SJSA1 (cell line): ENCODE measurements at regions not wholly inside any gene's neighbourhood (a gene's known extent, or its start where the extent isn't known, plus 50 kb on each side); places are given as distances from the start of the nearest gene placed in this dataset.
"Not testable (repeated sequence)": the region's sequence is repeated elsewhere in the genome, so short reads cannot be mapped to it uniquely, and the experiment has no call there.

ENCODE experiments used
- DNase-seq, 2 experiments: peaks; one replicate each; pipeline ENCODE4 v3.0.0-alpha.2; 2015 to 2020; ENCODE audit warnings: low spot score in 2 of 2, low read depth in 1 of 2
- H3K27ac ChIP-seq: fragments of 250-450 bp; sonication (Bioruptor Pico); 2 replicates; pipeline ENCODE4 v1.5.1; 2020; ENCODE audit warnings: mild to moderate bottlenecking, moderate library complexity
- H3K27me3 ChIP-seq: fragments of 250-450 bp; sonication (Bioruptor Pico); replicated peaks from 2 replicates; pipeline ENCODE4 v1.5.1; 2020; ENCODE audit warnings: mild to moderate bottlenecking, moderate library complexity
- H3K36me3 ChIP-seq: fragments of 250-450 bp; sonication (Bioruptor Pico); 2 replicates; pipeline ENCODE4 v1.5.1; 2020; ENCODE audit warnings: mild to moderate bottlenecking
- H3K4me1 ChIP-seq: fragments of 250-450 bp; sonication (Bioruptor Pico); replicated peaks from 2 replicates; pipeline ENCODE4 v1.6.1; 2021; ENCODE audit warnings: mild to moderate bottlenecking
- H3K4me3 ChIP-seq: fragments of 250-450 bp; sonication (Bioruptor Pico); 2 replicates; pipeline ENCODE4 v1.5.1; 2020; ENCODE audit warnings: mild to moderate bottlenecking
- H3K9me3 ChIP-seq: fragments of 250-450 bp; sonication (Bioruptor Pico); replicated peaks from 2 replicates; pipeline ENCODE4 v1.5.1; 2020; ENCODE audit warnings: mild to moderate bottlenecking

- not testable (repeated sequence) for H3K9me3 ChIP-seq, H3K27ac ChIP-seq, H3K4me3 ChIP-seq, H3K27me3 ChIP-seq, H3K4me1 ChIP-seq, DNase-seq, H3K36me3 ChIP-seq
These were observed 87.4 kb upstream of the MRI1 start for GRCh38 chr19:13676967-13677366.

DNA sequence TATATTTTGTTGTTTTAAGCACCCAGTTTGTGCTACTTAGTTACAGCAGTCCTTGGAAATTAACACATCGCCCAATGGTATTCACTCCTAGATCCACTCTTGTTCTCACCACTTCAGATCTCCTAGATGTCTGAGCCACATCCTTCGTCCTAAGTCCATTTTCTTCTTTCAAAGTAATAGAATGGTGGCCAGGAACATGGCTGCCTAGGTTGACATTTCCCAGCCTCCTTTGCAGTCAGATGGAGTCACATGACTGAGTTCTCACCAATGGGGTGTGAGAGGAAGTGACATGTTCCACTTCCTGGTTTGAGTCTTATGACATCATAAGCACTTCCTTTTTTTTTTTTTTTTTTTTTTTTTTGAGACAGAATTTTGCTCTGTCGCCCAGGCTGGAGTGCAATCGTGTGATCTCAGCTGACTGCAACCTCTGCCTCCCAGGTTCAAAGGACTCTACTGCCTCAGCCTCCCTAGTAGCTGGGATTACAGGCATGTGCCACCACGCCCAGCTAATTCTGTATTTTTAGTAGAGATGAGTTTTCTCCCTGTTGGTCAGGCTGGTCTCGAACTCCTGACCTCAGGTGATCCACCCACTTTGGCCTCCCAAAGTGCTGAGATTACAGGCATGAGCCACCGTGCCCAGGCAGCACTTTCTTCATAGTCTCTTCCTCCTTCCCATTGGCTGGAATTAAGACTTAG lies 91.7 kb upstream of the MRI1 start:
- H3K4me1 ChIP-seq, DNase-seq, H3K27ac ChIP-seq, H3K27me3 ChIP-seq, H3K9me3 ChIP-seq, H3K4me3 ChIP-seq, H3K36me3 ChIP-seq: not testable (repeated sequence)

- no peaks in the 10 kb centered on the region; the same call in 1 of the 2 replicates for H3K9me3 ChIP-seq
- no peaks in the 10 kb centered on the region for H3K36me3 ChIP-seq
- H3K27ac ChIP-seq, result no peak overlapping the region
- DNase-seq, result no peak
- no peaks in the 10 kb centered on the region for H3K4me1 ChIP-seq
- H3K27me3 ChIP-seq, result 0 out of 2 replicates have a peak, but pooled peaks cover 3% of the 10 kb centered on the region
- no peak overlapping the region for H3K4me3 ChIP-seq
These were observed 93.5 kb upstream of the MRI1 start for GRCh38 chr19:13670846-13671245.

GRCh38 chr19:13669780-13670355 lies 94.5 kb upstream of the MRI1 start:
- H3K4me3 ChIP-seq, result no peak overlapping the region
- no peaks in the 10 kb centered on the region for H3K4me1 ChIP-seq
- no peak overlapping the region for H3K27ac ChIP-seq
- DNase-seq, result no peak
- no peaks in the 10 kb centered on the region for H3K36me3 ChIP-seq
- peaks cover 11% of the 10 kb centered on the region; the same call in 1 of the 2 replicates for H3K27me3 ChIP-seq
- H3K9me3 ChIP-seq, result no peaks in the 10 kb centered on the region; the same call in 1 of the 2 replicates

GRCh38 chr19:13668964-13669363 lies 95.4 kb upstream of the MRI1 start:
- H3K36me3 ChIP-seq, result no peaks in the 10 kb centered on the region
- peaks cover 11% of the 10 kb centered on the region; the same call in 1 of the 2 replicates for H3K27me3 ChIP-seq
- H3K9me3 ChIP-seq, result no peaks in the 10 kb centered on the region; the same call in 1 of the 2 replicates
- no peak for DNase-seq
- H3K27ac ChIP-seq, result no peak overlapping the region
- H3K4me1 ChIP-seq, result no peaks in the 10 kb centered on the region
- H3K4me3 ChIP-seq, result no peak overlapping the region

GRCh38 chr19:13666165-13666564 lies 98.2 kb upstream of the MRI1 start:
- no peaks in the 10 kb centered on the region for H3K4me1 ChIP-seq
- DNase-seq, result no peak
- no peaks in the 10 kb centered on the region for H3K9me3 ChIP-seq
- H3K36me3 ChIP-seq, result no peaks in the 10 kb centered on the region
- H3K27me3 ChIP-seq, result peaks cover 8% of the 10 kb centered on the region; the same call in 1 of the 2 replicates
- H3K4me3 ChIP-seq, result no peak overlapping the region
- H3K27ac ChIP-seq, result no peak overlapping the region

DNA sequence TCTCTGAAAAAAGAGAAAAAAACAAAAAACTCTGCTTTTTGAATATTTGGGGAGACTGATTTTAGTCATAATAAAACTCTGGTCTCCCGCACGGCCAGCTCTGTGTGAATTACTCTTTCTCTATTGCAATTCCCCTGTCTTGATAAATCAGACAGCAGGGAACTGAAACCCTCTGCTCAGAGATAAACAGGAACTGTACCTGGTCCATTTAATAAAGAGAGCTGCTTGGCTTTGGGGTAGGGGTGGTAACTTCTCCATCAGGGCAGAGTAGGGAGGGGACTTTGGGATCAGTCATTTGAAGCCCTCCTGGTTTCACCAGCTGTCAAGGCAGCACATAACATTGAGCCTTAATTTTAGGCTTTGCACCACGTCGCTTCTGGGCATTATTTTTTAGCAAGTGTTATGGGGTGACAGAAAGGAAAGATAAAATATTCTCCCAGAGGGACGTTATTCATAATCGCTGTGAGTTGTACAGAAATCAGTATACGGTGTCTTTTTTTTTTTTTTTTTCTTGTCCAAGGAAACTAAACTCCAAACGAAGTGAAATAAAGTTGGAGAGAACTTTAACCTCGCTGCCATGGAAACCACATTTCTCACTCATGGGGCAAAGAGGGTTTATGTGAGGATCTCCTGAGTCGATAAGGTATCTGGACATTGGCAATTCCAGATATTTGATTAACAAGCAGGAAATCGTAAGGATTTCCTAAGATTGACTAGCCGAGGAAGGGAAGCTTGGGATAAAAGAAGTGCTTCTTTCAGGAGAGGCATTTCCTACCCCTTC lies 99.0 kb upstream of the MRI1 start:
- no peak overlapping the region for H3K4me3 ChIP-seq
- no peak for DNase-seq

GRCh38 chr19:13652810-13653590 lies 111.3 kb upstream of the MRI1 start:
- Histone ChIP-seq H3K9me3 (0 out of 2 replicates have a peak, but pooled peaks cover 3% of the 10 kb centered on the region), H3K27me3 (peaks cover 10% of the 10 kb centered on the region; the same call in 1 of the 2 replicates), H3K36me3 (no peaks in the 10 kb centered on the region), H3K27ac (no peak overlapping the region), H3K4me1 (no peaks in the 10 kb centered on the region), H3K4me3 (no peak overlapping the region)
- DNase-seq, result no peak

More for the DNA sequence above, 99.0 kb upstream of the MRI1 start:
- H3K27ac ChIP-seq, result no peak overlapping the region
- no peaks in the 10 kb centered on the region for H3K4me1 ChIP-seq
- H3K9me3 ChIP-seq, result no peaks in the 10 kb centered on the region
- H3K36me3 ChIP-seq, result no peaks in the 10 kb centered on the region
- H3K27me3 ChIP-seq, result peaks cover 8% of the 10 kb centered on the region; the same call in 1 of the 2 replicates

DNA sequence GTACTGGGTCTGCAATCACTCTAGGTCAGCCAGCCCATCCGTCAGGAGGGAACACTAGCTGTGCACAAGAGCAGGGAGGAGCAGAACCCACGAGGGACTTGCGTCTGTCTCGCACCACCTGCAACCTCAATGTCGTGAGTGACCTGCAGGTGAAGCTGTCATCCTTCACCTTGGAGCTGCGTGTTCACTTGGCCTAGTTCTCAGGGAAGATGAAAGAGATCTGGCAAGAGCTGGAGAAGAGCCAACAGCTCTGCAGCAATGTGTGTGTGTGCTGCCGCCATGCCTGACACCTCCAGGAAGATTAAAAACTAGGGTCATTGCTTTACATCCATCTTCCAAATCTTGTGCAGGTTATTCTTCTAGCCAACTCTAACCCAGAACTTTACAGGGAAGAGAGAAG lies 117.6 kb upstream of the MRI1 start:
- no peak overlapping the region for H3K27ac ChIP-seq
- H3K36me3 ChIP-seq, result no peaks in the 10 kb centered on the region
- H3K9me3 ChIP-seq, result no peaks in the 10 kb centered on the region
- no peak overlapping the region for H3K4me3 ChIP-seq
- DNase-seq, result no peak
- peaks cover 10% of the 10 kb centered on the region for H3K27me3 ChIP-seq
- no peaks in the 10 kb centered on the region for H3K4me1 ChIP-seq

DNA sequence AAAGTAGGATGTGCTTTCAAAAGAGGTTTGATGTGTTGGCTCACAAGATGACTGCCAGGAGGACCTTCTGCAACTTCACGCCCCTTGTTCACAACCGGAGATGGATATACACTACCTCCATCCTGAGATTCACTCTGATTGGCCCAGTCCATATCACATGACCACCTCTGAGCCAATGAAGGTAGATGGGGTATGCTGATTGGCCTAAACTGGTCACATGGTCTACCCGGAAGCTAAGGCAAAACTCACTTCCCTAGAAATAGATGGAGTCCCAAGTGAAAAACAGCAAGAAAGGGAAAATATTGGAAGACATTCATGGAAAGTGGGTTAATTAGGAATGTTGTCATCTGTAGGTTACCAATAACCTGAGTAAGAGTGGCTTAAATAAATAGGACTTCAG lies 119.7 kb upstream of the MRI1 start:
- DNase-seq, result no peak
- Histone ChIP-seq H3K9me3 (no peaks in the 10 kb centered on the region), H3K27me3 (no peaks in the 10 kb centered on the region; the same call in 1 of the 2 replicates), H3K36me3 (no peaks in the 10 kb centered on the region), H3K4me1 (no peaks in the 10 kb centered on the region), H3K27ac (no peak overlapping the region), H3K4me3 (no peak overlapping the region)

- no peak overlapping the region for H3K27ac ChIP-seq
- no peaks in the 10 kb centered on the region for H3K36me3 ChIP-seq
- no peak for DNase-seq
- no peaks in the 10 kb centered on the region; the same call in 1 of the 2 replicates for H3K27me3 ChIP-seq
- H3K4me3 ChIP-seq, result no peak overlapping the region
- H3K4me1 ChIP-seq, result peaks cover 13% of the 10 kb centered on the region
- H3K9me3 ChIP-seq, result 0 out of 2 replicates have a peak, but pooled peaks cover 3% of the 10 kb centered on the region
These were observed 123.7 kb upstream of the MRI1 start for GRCh38 chr19:13640611-13641010.

- no peaks in the 10 kb centered on the region for H3K36me3 ChIP-seq
- H3K4me1 ChIP-seq, result peaks cover 13% of the 10 kb centered on the region
- H3K27me3 ChIP-seq, result no peaks in the 10 kb centered on the region; the same call in 1 of the 2 replicates
- 0 out of 2 replicates have a peak, but pooled peaks cover 3% of the 10 kb centered on the region for H3K9me3 ChIP-seq
- DNase-seq, result no peak
- no peak overlapping the region for H3K27ac ChIP-seq
- no peak overlapping the region for H3K4me3 ChIP-seq
These were observed 124.9 kb upstream of the MRI1 start for GRCh38 chr19:13639342-13639929.

- Histone ChIP-seq H3K9me3 (0 out of 2 replicates have a peak, but pooled peaks cover 3% of the 10 kb centered on the region), H3K36me3 (no peaks in the 10 kb centered on the region), H3K27ac (no peak overlapping the region), H3K27me3 (no peaks in the 10 kb centered on the region), H3K4me3 (no peak overlapping the region), H3K4me1 (peaks cover 13% of the 10 kb centered on the region)
- DNase-seq, result peak; percentile 44 to 49
These were observed 126.7 kb upstream of the MRI1 start for GRCh38 chr19:13637664-13638063.
